ENCODE measurements at regions not wholly inside any gene's neighbourhood (a gene's known extent, or its start where the extent isn't known, plus 50 kb on each side); places are given as distances from the start of the nearest gene placed in this dataset.

GRCh38 chr3:94365006-94365405 lies 302.1 kb downstream of the NSUN3 start:
- TF ChIP-seq POLR2A (IDR thresholded peaks at IDR 0.05; ENCODE audit: extremely low read depth, insufficient read length): no peak
- TF ChIP-seq, protein P1, sequence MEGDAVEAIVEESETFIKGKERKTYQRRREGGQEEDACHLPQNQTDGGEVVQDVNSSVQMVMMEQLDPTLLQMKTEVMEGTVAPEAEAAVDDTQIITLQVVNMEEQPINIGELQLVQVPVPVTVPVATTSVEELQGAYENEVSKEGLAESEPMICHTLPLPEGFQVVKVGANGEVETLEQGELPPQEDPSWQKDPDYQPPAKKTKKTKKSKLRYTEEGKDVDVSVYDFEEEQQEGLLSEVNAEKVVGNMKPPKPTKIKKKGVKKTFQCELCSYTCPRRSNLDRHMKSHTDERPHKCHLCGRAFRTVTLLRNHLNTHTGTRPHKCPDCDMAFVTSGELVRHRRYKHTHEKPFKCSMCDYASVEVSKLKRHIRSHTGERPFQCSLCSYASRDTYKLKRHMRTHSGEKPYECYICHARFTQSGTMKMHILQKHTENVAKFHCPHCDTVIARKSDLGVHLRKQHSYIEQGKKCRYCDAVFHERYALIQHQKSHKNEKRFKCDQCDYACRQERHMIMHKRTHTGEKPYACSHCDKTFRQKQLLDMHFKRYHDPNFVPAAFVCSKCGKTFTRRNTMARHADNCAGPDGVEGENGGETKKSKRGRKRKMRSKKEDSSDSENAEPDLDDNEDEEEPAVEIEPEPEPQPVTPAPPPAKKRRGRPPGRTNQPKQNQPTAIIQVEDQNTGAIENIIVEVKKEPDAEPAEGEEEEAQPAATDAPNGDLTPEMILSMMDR (IDR thresholded peaks at IDR 0.05; ENCODE audit: low read depth, low read length): no peak
- TF ChIP-seq, protein P2, sequence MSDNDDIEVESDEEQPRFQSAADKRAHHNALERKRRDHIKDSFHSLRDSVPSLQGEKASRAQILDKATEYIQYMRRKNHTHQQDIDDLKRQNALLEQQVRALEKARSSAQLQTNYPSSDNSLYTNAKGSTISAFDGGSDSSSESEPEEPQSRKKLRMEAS (IDR thresholded peaks at IDR 0.05; ENCODE audit: low read depth, low read length): no peak
